Epithelial cell of proximal tubule (primary cell): ENCODE measurements at regions not wholly inside any gene's neighbourhood (a gene's known extent, or its start where the extent isn't known, plus 50 kb on each side); places are given as distances from the start of the nearest gene placed in this dataset.

ENCODE experiments used
- DNase-seq: peaks from one replicate; pipeline ENCODE4 v3.0.0-alpha.2; 2011; ENCODE audit warnings: low read depth
- H3K4me3 ChIP-seq: 2 replicates; pipeline ENCODE4 v1.5.1; 2011; ENCODE audit warnings: low read depth, mild to moderate bottlenecking, low read length
- CTCF ChIP-seq: conservative IDR thresholded peaks from 2 replicates; pipeline ENCODE4 v1.5.1; 2012; ENCODE audit warnings: low read depth, mild to moderate bottlenecking, low read length

GRCh38 chr6:145506565-145506964, 228.8 kb downstream of the EPM2A start:
- H3K4me3 ChIP-seq = no peak overlapping the region
- DNase-seq = no peak
- no peak for TF ChIP-seq CTCF

GRCh38 chr6:145507239-145507638, 228.1 kb downstream of the EPM2A start:
- no peak for DNase-seq
- H3K4me3 ChIP-seq = no peak overlapping the region
- no peak for TF ChIP-seq CTCF

- no peak for DNase-seq
- TF ChIP-seq CTCF = peak; percentile 30
- H3K4me3 ChIP-seq = no peak overlapping the region
Measured at GRCh38 chr6:145508107-145508506, 227.2 kb downstream of the EPM2A start.

- H3K4me3 ChIP-seq = no peak overlapping the region
- no peak for DNase-seq
- no peak for TF ChIP-seq CTCF
Measured at GRCh38 chr6:145517492-145517891, 217.8 kb downstream of the EPM2A start.

- no peak for TF ChIP-seq CTCF
- DNase-seq = no peak
Measured at GRCh38 chr6:145525038-145525437, 210.3 kb downstream of the EPM2A start.

GRCh38 chr6:145529582-145529981, 205.7 kb downstream of the EPM2A start:
- no peak overlapping the region for H3K4me3 ChIP-seq
- no peak for DNase-seq
- no peak for TF ChIP-seq CTCF

More at GRCh38 chr6:145525038-145525437, 210.3 kb downstream of the EPM2A start:
- no peak overlapping the region for H3K4me3 ChIP-seq

- TF ChIP-seq CTCF = no peak
- no peak overlapping the region for H3K4me3 ChIP-seq
- DNase-seq = no peak
Measured at GRCh38 chr6:145530454-145530853, 204.9 kb downstream of the EPM2A start.
